HG03159 (cell line): ENCODE measurements at regions not wholly inside any gene's neighbourhood (a gene's known extent, or its start where the extent isn't known, plus 50 kb on each side); places are given as distances from the start of the nearest gene placed in this dataset.
A peak's percentile ranks its signal among the peaks of the same experiment; 100 is the strongest.

Source experiments
- ATAC-seq: cut with Tn5 transposase; IDR thresholded peaks from one replicate; pipeline ENCODE4 v1.9.1; 2021; ENCODE audit warnings: mild to moderate bottlenecking, moderate library complexity; ENCODE audit not compliant: unreplicated experiment

DNA sequence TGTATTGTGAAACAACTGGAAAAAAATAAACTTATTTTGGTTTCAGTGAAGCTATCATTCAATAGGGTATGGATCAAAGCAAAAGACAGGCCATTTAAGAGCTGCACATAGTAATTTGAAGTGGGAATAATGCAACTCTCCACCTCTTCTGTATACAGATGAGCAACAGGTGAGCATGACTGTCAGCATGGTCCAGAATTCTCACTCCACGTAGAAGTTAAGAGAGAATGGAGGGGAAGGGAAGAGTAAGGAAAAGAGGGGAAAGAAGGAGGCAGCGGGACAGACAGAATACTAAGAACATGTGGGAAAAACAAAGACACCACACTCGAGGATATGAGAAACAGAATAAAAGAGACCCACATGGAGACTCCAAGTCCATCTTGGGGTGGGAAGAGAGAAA, 396.1 kb upstream of the GRIA1 start:
- ATAC-seq, result no peak

DNA sequence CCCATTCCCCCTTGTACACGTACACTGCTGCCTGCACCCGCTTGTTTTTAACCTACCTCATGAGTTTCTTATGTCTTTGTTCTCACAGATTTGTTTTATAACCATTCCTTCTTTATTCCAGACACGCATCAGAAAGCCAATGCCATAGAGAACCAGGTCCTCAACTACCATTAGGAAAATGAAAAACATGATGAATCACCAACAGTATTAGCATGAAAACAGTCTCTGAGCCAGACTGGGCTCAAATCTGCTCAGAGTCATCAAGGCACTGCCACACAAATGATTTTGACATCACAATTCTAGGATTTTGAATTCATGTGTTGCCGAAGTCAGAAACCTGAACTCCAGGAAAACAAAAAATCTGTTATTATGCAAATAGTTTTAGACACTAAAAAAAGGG, 394.1 kb upstream of the GRIA1 start:
- ATAC-seq, result no peak

DNA sequence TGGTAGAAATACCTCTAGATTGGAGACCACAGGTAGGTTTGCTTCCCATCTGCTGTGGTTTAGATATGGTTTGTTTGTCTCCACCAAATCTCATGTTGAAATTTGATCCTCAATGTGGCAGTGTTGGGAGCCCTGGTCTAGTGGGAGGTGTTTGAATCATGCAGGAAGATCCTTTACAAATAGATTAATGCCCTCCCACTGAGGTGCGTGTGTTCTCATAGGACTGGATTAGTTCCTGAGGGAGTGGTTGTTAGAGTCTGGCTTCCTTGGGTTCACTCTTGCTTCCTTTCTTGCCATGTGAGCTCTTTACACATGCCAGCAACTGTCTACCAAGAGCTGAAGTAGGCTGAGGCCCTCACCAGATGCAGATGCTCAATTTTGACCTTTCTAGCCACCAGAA, 391.1 kb upstream of the GRIA1 start:
- no peak for ATAC-seq

DNA sequence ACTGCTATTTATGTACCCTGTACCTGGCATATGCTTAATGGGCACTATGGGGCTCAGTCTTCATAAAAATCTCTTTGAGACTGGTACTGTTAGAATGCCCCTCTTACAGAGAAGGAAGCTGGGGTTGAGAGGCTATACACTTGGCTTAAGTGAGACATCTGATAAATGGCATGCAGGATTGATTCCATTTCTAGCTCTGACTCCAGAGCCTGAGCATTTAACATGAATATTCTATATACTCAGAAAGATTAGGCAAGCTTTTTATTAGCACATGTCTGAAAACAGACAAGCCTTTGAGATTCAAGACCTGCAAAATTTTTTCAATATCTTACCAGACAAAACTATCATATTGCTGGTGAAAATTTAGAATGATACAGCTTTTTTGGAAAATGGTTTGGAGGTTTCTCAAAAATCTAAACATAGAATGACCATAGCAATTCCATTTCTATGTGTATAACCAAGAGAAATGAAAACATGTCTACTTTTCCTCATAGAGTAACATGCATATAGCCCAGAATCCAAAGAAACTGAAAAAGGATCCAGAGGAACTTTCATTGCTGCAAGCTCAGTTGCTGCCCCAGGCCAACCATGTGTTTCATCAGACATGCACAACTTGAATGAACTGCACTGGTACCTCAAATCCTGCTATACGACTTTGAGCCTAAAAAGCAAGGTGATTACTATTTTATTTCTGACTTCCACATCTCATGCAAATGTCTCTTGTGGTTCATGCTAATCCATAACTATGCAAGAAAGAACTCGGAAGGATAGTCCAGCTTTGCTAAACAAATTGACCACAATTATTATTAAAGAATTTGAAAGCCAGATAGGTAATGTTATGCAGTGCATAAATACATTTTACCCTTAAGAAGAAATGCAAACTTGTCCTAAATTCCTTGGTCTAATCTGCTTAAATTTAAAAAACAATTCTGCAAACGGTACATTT, 389.0 kb upstream of the GRIA1 start:
- ATAC-seq, result no peak

DNA sequence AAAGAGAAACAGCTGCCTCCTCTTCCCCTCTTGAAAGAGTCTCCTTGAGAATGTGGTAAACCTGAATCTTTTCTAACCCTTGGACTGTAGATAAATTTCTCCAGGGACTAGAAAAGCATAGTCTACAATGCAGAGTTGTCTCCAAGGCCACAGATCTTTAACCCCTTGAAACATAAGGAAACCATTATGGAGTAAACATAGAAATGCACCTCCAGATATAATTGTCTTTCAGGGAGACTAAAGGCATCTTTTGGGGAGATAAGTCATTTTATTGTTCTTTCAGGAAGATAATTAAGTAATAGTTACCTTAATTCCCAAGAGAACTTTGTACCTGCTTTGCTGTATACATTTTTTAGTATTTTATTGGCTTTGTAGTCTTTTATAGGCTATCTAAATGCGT, 373.6 kb upstream of the GRIA1 start:
- ATAC-seq, result no peak

DNA sequence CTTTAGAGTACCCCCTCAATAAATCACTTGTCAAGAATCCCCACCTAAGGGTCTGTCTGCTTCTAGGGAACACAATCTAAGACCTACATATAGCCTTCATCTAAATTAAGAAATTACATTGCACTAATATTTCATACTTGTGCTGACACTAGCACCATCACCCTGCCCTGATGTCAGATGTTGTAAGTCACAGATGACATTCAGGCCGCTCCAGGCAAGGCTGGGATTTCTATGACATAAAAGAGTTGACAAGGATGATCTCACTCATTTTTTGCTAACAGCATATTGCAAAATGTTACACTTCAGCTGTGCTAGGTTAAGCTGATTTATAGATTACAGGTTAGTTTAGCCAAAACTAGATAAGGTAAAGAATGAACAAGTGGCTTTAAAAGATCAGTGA, 372.5 kb upstream of the GRIA1 start:
- ATAC-seq, result no peak

DNA sequence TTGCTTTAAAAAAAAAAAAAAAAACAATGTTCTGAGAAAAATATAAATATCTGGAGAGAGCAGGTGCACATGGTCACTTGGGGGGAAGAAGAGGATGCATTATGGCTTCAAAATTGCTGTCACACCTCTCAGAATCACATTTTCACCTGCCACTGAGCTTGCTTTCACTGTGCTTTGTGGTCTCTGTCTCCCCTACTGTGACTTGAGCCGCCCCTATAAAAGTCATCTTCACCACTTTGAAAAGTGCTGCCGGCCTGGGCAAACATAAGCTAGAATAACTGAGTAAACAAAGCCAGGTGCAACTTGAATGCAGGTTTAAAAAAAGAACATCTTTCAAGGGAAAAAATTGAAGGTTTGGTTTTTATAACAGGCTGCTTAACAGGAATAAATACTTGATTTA, 368.1 kb upstream of the GRIA1 start:
- no peak for ATAC-seq

DNA sequence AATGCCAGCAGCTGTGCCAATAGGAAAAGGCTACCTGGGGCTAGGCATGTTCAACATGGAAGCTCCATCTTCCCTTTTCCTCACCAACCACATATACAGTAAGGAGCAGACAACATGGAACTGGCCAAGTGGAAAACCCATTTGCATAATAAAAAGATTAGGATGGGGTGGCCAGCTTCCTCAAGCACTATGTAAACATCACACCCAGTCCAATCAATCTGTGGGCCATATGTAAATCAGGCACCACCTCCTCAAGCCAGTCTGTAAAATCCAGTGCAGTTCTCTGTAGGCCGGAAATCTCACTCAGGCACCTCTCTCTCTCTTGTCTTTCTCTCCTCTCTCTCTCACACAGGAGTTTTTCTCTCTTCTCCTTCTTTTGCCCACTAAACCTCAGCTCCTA, 360.2 kb upstream of the GRIA1 start:
- ATAC-seq, result no peak

DNA sequence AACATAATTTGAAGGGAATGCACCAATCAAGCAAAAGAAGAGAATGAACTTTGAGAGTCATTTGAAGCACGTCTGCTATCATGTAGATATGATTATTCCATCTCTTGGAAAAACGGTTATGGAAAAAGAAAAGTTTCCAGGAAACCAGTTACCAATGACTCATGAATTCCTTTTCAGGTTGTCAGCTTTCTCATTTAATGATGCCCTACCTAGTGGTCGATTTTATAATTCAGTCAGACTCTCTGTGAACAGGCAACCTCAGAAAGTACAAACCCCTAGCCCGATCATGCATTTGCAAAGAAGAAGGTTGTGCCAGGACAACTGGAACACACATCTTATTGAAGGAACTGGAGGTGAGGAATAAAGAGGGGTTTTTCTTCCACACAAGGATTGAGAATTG, 355.1 kb upstream of the GRIA1 start:
- no peak for ATAC-seq

DNA sequence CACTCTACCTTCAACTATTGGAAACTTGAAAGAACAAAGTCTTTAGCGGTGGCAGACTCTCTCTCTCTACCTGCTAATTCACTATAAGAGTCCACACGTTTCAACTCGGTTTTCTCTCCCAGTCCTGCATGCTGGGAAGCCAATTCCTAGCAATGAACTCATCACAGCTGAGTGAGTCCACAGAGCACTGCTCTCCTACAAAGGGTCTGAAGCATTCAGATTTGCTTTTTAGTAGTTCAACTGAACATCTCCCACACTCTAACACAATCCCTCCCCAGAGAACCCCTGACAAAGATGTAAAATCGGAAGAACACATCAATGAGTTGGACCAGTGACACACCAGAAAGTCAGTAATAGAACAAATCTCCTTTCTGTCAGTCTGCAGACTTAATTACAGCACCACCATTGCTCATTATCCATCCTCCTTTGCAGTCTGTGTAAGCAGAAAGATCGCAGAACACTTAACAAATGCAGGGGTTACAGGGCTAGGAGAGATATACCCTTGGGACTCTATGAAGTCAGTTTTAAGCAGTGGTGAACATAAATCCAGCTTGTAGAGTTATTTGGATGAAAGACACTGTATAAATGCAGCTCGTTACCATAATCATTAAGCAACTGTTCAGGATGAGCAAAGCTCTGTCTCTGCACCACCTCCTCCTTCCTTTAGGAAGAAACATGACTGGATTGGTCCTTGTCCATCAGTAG, 353.4 kb upstream of the GRIA1 start:
- ATAC-seq, result no peak

DNA sequence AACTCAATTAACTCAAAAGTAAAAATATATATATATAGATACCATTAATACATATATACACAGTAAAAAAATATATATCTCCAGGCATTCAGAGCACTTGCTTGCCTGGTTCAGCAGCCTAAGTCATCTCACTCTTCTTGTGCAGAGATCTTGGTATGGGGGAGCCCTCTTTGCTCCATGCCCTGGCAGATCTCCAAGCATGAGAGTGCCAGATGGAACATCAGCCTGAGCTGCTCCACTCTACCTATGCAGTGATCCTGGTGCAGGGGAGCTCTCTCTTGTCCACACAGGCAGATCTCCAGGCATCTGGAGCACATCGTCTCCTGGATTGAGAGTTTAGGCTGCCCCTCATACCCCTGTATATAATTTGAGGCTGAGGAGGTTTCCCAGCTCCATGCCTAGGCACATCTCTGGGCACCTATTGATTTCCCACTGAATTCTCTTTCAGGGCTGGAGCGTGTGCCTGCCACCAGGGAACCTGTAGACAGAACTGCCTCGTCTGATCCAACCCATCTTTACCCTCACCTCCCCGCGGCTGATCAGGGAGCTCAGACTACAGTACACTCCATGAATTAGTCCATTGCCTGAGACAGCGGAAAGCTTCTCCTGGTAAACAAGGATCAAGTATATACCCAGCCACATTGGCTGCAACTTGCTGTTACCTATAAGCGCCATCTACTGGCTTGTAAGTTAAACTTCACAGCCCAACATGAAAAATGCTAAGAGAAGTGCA, 342.4 kb upstream of the GRIA1 start:
- peak; percentile 90 for ATAC-seq

DNA sequence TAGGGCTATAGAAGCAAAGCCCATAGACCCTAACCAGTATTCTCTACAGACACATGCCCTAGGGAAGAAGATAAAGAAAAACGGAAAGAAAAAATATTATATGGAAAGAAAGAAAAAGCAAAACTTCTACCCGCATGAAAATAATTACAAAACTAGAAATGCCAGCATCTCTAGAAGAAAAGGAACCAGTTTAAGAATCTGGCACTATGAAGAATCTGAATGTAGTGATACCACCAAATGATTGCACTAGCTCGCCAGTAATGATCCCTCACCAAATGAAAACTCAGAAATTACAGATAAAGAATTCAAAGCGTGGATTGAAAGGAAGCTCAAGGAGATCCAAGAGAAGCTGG, 341.9 kb upstream of the GRIA1 start:
- no peak for ATAC-seq

DNA sequence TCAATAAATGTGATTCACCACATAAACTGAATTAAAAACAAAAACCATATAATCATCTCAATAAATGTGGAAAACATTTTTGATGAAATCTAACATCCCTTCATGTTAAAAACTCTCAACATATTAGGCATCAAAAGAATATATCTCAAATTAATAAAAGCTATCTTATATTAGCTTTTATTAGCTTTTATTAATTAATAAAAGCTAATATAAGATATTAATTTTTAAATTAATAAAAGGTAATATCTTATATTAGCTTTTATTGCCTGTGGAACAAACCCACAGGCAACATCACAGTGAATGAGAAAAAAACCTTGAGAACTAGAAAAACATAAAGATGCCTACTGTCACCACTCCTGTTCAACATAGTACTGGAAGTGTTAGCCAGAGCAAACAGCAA, 338.9 kb upstream of the GRIA1 start:
- ATAC-seq, result no peak

DNA sequence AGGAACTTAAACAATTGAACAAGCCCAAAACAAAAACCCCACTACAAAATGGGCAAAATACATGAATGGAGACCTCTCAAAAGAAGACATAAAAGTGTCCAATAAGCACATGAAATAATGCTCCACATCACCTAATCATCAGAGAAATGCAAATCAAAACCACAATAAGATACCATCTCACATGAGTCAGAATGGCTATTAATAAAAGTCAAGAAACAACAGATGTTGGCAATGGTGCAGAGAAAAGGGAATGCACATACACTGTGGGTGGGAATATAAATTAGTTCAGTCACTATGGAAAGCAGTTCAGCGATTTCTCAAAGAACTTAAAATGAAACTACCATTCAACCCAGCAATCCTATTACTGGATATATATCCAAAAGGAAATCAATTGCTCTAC, 337.4 kb upstream of the GRIA1 start:
- ATAC-seq, result no peak

DNA sequence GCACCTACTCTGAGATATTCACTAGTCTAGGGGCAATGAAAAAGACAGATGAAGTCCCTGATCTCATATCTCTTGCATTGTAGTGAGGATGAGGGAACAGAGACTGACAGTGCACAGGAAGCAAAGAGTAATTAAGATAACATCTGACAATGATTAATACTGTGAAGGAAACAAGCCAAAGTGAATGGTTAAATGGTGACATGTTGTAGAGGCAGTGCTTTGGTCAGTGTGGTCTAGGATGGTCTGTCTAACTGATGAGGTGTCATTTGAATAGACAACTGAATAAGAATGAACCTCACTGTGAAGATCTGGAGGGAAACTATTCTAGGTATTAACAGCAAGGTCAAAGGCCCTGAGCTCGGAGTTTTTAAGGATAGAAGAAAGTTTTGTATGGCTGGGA, 333.3 kb upstream of the GRIA1 start:
- peak; percentile 67 for ATAC-seq

DNA sequence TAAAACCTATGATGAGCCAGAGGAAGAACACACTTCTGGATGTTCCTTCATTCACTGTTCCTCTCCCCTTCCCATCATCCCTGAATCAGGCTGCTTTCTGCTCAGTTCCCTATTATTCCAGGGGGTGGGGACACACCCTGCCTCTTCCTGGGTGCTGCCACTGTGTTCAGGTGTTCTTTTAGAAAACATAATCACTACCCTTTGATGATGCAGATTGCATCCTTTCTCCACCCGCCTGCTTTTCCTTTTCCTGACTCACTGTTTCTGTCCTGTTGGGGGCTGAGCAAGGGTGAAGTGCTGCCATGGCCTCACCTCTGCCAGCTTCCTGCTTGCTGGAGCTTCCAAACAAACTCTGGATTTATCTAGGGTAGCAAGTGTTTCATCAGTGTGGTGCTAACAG, 331.9 kb upstream of the GRIA1 start:
- no peak for ATAC-seq

DNA sequence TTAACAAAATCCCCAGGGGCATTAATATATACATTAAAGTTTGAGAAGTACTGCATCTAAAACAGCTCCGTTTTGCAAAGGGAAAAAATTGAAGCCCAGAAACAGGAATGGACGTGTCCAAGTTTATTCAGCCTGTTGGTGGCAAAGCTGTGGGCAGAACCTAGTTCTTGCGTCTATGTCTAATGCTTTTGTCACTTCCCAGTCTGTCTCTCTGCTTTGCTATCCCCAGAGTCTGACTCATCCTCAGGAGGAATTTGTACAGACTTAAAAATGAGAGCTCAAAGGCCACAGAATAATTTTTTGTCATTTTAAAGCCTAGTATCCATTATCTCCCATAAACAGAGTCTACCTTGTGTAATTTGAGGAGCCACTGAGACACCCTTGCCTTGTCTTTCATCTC, 330.9 kb upstream of the GRIA1 start:
- ATAC-seq, result no peak

DNA sequence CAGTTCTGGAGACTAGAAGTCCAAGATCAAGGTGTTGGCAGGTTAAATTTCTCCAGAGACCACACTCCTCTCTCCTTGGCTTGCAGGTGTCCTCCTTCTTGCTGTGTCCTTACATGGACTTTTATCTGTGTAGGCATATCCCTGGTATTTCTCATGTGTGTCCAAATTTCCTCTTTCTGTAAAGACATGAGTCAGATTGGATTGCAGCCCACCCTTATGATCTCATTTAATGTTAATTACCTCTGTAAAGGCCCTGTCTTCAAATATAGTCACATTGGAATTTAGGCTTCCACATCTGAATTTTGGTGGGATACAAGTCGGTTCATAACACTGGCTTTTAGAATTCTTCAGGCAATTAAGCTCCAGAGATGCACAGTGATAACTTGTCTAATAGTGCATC, 322.2 kb upstream of the GRIA1 start:
- ATAC-seq, result no peak

DNA sequence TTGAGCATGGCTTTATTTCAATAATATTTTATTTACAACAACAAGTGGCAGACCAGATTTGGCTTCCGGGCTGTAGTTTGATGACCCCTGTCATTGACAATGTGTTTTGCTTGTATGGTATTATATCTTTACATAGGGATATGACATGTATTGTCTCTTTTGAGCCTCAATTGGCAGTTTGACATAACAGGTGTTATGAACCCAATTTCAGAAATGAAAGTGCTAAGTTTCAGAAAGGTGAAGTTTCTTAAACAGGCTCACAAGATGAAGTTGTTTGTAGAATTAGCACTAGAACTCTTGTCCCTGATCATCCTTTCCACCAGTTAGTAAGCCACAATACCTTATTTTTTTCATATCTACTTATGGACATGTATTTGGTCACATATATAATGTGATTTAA, 303.0 kb upstream of the GRIA1 start:
- peak; percentile 41 for ATAC-seq

DNA sequence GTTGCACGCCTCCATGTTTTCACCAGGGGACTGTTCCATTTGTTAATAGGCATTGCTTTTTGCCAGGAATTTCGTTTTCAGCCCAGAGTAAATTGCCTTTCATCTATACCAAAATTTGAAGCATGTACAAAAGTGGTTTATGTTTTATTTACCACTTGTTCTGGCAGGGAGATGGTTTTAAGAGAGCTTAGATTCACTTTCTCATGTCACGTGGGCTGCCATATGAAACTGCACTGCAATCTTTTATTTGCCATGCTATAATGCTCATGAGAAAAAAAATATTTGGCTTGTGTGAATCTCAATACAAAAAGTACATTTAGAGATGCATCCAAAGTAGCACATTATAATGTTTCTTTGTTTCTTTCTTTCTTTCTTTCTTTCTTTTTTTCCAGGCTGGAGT, 284.1 kb upstream of the GRIA1 start:
- ATAC-seq, result no peak

DNA sequence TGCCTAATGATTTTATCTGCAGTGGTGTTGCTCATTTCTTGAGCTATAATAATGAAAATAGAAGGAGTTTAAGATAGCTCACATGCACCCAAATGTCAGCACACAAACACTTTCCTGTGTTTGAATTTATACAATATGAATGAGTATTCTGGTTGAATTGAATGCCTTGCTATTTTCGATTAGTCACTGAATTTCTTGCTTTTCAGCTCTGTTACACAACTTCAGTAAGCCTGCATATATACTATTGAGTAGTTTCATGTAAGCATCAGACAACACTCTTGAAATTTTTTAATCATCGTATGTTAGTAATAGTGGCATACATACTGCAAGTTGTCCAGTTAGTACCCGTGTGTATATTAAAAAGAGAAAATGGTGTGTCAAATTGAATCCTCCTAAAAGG, 281.5 kb upstream of the GRIA1 start:
- no peak for ATAC-seq

DNA sequence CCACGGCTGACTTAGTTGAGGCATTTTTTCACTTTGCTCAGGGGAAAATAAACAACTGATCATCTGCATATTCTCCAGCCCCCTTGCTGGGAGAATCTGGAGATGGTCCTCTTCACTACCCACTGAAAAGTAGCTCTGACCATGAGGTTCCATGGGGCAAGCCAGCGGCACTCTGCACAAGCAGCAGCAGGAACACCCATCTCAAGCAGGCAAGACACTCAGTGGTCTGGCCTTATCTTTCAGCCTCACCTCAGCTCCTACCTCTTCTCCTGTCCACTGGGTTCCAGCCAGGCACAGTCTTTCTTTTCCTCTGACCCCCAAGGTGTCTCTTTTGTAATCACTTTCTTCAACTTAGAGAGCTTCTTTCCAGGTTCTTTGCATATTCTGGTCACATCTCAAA, 280.8 kb upstream of the GRIA1 start:
- ATAC-seq, result no peak
